Natural killer cell (primary cell): ENCODE measurements at regions not wholly inside any gene's neighbourhood (a gene's known extent, or its start where the extent isn't known, plus 50 kb on each side); places are given as distances from the start of the nearest gene placed in this dataset.

Experiments
- ATAC-seq, 3 donors: fragments of 150-1000 bp in 2 of 3; fragments of 200-7000 bp in 1 of 3; cut with Tn5 transposase; 1 replicate in 1 of 3; 2 replicates in 2 of 3; pipeline ENCODE4 v1.10.0; 2021; ENCODE audit warnings: mild to moderate bottlenecking in 2 of 3, moderate library complexity in 2 of 3
- DNase-seq, 2 donors: peaks; one replicate each; pipeline versions ENCODE4 v3.0.0 to v3.0.0-alpha.2; 2013 to 2021; ENCODE audit warnings: mixed read lengths in 1 of 2
- H3K27ac ChIP-seq: one replicate; pipeline ENCODE4 v1.5.1; 2013; ENCODE audit warnings: mild to moderate bottlenecking, low read length
- H3K27me3 ChIP-seq: one replicate; pipeline ENCODE4 v1.6.1; 2013; ENCODE audit warnings: low read length; ENCODE audit not compliant: control insufficient read depth, insufficient read depth
- H3K36me3 ChIP-seq: one replicate; pipeline ENCODE4 v1.6.1; 2013; ENCODE audit warnings: low read length; ENCODE audit not compliant: control insufficient read depth, insufficient read depth
- H3K4me1 ChIP-seq: one replicate; pipeline ENCODE4 v1.6.1; 2013; ENCODE audit warnings: low read length; ENCODE audit not compliant: control insufficient read depth, insufficient read depth
- H3K4me3 ChIP-seq: one replicate; pipeline ENCODE4 v1.5.1; 2013; ENCODE audit warnings: low read length
- H3K9me3 ChIP-seq: one replicate; pipeline ENCODE4 v1.6.1; 2013; ENCODE audit warnings: low read length; ENCODE audit not compliant: control insufficient read depth, insufficient read depth
- H3K27ac Mint-ChIP-seq, 2 donors: one replicate each; pipeline ENCODE4 v1.8.0; 2022; ENCODE audit warnings: mild to moderate bottlenecking in 2 of 2, mixed read lengths in 2 of 2, moderate library complexity in 1 of 2
- H3K27me3 Mint-ChIP-seq, 2 donors: one replicate each; pipeline ENCODE4 v1.8.0; 2022; ENCODE audit warnings: low read depth in 2 of 2, mixed read lengths in 2 of 2
- H3K36me3 Mint-ChIP-seq: one replicate; pipeline ENCODE4 v1.8.0; 2022; ENCODE audit warnings: mixed read lengths
- H3K4me1 Mint-ChIP-seq, 2 donors: one replicate each; pipeline ENCODE4 v1.8.0; 2022; ENCODE audit warnings: mixed read lengths in 2 of 2
- H3K4me3 Mint-ChIP-seq: one replicate; pipeline ENCODE4 v1.8.0; 2022; ENCODE audit warnings: mild to moderate bottlenecking, moderate library complexity, mixed read lengths
- H3K9me3 Mint-ChIP-seq, 2 donors: one replicate each; pipeline ENCODE4 v1.8.0; 2022; ENCODE audit warnings: mixed read lengths in 2 of 2
- CTCF ChIP-seq: fragments of 200-600 bp; IDR thresholded peaks from one replicate; pipeline ENCODE4 v1.8.0; 2022; ENCODE audit warnings: antibody characterized with exemption
- WGBS: methylation state at CpG from one replicate; pipeline ENCODE4 v1.1.7; 2013; ENCODE audit warnings: missing lambda C conversion rate; ENCODE audit not compliant: insufficient coverage; 5-methylcytosine and 5-hydroxymethylcytosine counted together
- intact Hi-C: fragments of 100-400 bp; cut with micrococcal nuclease; formaldehyde crosslinking; loops from one replicate; pipeline ENCODE4 v1.14.2; 2022

GRCh38 chr9:90343366-90343765 lies 299.3 kb downstream of the DIRAS2 start:
- no peak overlapping the region for H3K4me3 Mint-ChIP-seq

GRCh38 chr9:90343991-90344390 lies 298.6 kb downstream of the DIRAS2 start:
- no peaks in the 10 kb centered on the region for H3K27me3 ChIP-seq
- no peak overlapping the region for H3K4me3 ChIP-seq
- no peaks in the 10 kb centered on the region for H3K4me1 ChIP-seq
- ATAC-seq (no peak), DNase-seq (no peak)
- Mint-ChIP-seq H3K4me3 (no peak overlapping the region), H3K4me1 (no peaks in the 10 kb centered on the region), H3K27ac (no peak overlapping the region), H3K27me3 (peaks cover 31 to 64% of the 10 kb centered on the region in 2 donors), H3K9me3 (no peaks in the 10 kb centered on the region), H3K36me3 (no peaks in the 10 kb centered on the region)
- no peaks in the 10 kb centered on the region for H3K9me3 ChIP-seq
- no peak overlapping the region for H3K27ac ChIP-seq
- TF ChIP-seq CTCF, result no peak
- intact Hi-C loops, result no loop called here
- no peaks in the 10 kb centered on the region for H3K36me3 ChIP-seq
- WGBS, result no CpG with 5 or more reads among the region's 1 CpG

More at GRCh38 chr9:90343366-90343765, 299.3 kb downstream of the DIRAS2 start:
- H3K4me1 ChIP-seq, result no peaks in the 10 kb centered on the region
- Mint-ChIP-seq H3K36me3 (no peaks in the 10 kb centered on the region), H3K9me3 (no peaks in the 10 kb centered on the region), H3K27ac (no peak overlapping the region), H3K4me1 (no peaks in the 10 kb centered on the region), H3K27me3 (peaks cover 26 to 64% of the 10 kb centered on the region in 2 donors)
- 92% methylated on average over 3 of the region's 3 CpGs for WGBS
- no peak for TF ChIP-seq CTCF
- no peaks in the 10 kb centered on the region for H3K36me3 ChIP-seq
- no peak overlapping the region for H3K27ac ChIP-seq
- intact Hi-C loops, result no loop called here
- no peak overlapping the region for H3K4me3 ChIP-seq
- no peaks in the 10 kb centered on the region for H3K9me3 ChIP-seq
- no peaks in the 10 kb centered on the region for H3K27me3 ChIP-seq
- DNase-seq (no peak), ATAC-seq (no peak)

- Histone ChIP-seq H3K27ac (no peak overlapping the region), H3K4me3 (no peak overlapping the region), H3K27me3 (peaks cover 5% of the 10 kb centered on the region), H3K4me1 (no peaks in the 10 kb centered on the region), H3K36me3 (no peaks in the 10 kb centered on the region), H3K9me3 (no peaks in the 10 kb centered on the region)
- no peaks in the 10 kb centered on the region for H3K4me1 Mint-ChIP-seq
- WGBS, result 84% methylated on average over 2 of the region's 2 CpGs
- ATAC-seq (no peak), DNase-seq (no peak)
- no peak overlapping the region for H3K4me3 Mint-ChIP-seq
- H3K36me3 Mint-ChIP-seq, result peaks cover 6% of the 10 kb centered on the region
- peaks cover 0 to 2% of the 10 kb centered on the region in 2 donors for H3K9me3 Mint-ChIP-seq
- H3K27me3 Mint-ChIP-seq, result peaks cover 14 to 53% of the 10 kb centered on the region in 2 donors
- intact Hi-C loops, result no loop called here
- TF ChIP-seq CTCF, result no peak
- no peak overlapping the region for H3K27ac Mint-ChIP-seq
Observed at GRCh38 chr9:90365666-90366065, 277.0 kb downstream of the DIRAS2 start.

- Mint-ChIP-seq H3K4me3 (no peak overlapping the region), H3K27ac (no peak overlapping the region), H3K36me3 (no peaks in the 10 kb centered on the region), H3K9me3 (no peaks in the 10 kb centered on the region), H3K27me3 (peaks cover 19 to 57% of the 10 kb centered on the region in 2 donors), H3K4me1 (no peaks in the 10 kb centered on the region)
- no peaks in the 10 kb centered on the region for H3K36me3 ChIP-seq
- H3K4me3 ChIP-seq, result no peak overlapping the region
- H3K27me3 ChIP-seq, result peaks cover 2% of the 10 kb centered on the region
- H3K9me3 ChIP-seq, result no peaks in the 10 kb centered on the region
- no peak for DNase-seq
- H3K27ac ChIP-seq, result no peak overlapping the region
- ATAC-seq, result no peak
- H3K4me1 ChIP-seq, result no peaks in the 10 kb centered on the region
- intact Hi-C loops, result no loop called here
- TF ChIP-seq CTCF, result no peak
Observed at GRCh38 chr9:90368241-90368640, 274.4 kb downstream of the DIRAS2 start.
